ENCODE measurements at regions not wholly inside any gene's neighbourhood (a gene's known extent, or its start where the extent isn't known, plus 50 kb on each side); places are given as distances from the start of the nearest gene placed in this dataset.
"Not testable (repeated sequence)": the region's sequence is repeated elsewhere in the genome, so short reads cannot be mapped to it uniquely, and the experiment has no call there.

- H3K9me3 ChIP-seq (replicated peaks; ENCODE audit: control insufficient read depth, low read depth, low read length): peaks cover 5% of the 10 kb centered on the region
- no peaks in the 10 kb centered on the region for H3K4me1 ChIP-seq (ENCODE audit: control insufficient read depth, insufficient read depth, low read length)
- H3K36me3 ChIP-seq (ENCODE audit: control insufficient read depth, insufficient read depth, low read length): no peaks in the 10 kb centered on the region
- DNase-seq: peak; percentile 36
- H3K4me3 ChIP-seq (ENCODE audit: low read length): no peak overlapping the region
- no CpG with 5 or more reads among the region's 2 CpGs for WGBS (ENCODE audit: insufficient coverage)
- H3K27ac ChIP-seq (ENCODE audit: low read length): no peak overlapping the region
- H3K27me3 ChIP-seq (ENCODE audit: control insufficient read depth, insufficient read depth, low read length): no peaks in the 10 kb centered on the region
Measured at GRCh38 chr4:141541851-141542250, 94.5 kb upstream of the IL15 start.

- peaks cover 2% of the 10 kb centered on the region for H3K9me3 ChIP-seq (replicated peaks; ENCODE audit: control insufficient read depth, low read depth, low read length)
- no CpG with 5 or more reads among the region's 1 CpG for WGBS (ENCODE audit: insufficient coverage)
- H3K4me1 ChIP-seq (ENCODE audit: control insufficient read depth, insufficient read depth, low read length): no peaks in the 10 kb centered on the region
- no peak overlapping the region for H3K27ac ChIP-seq (ENCODE audit: low read length)
- H3K4me3 ChIP-seq (ENCODE audit: low read length): no peak overlapping the region
- no peaks in the 10 kb centered on the region for H3K27me3 ChIP-seq (ENCODE audit: control insufficient read depth, insufficient read depth, low read length)
- no peak for DNase-seq
- no peaks in the 10 kb centered on the region for H3K36me3 ChIP-seq (ENCODE audit: control insufficient read depth, insufficient read depth, low read length)
Measured at GRCh38 chr4:141543176-141543575, 93.2 kb upstream of the IL15 start.

DNA sequence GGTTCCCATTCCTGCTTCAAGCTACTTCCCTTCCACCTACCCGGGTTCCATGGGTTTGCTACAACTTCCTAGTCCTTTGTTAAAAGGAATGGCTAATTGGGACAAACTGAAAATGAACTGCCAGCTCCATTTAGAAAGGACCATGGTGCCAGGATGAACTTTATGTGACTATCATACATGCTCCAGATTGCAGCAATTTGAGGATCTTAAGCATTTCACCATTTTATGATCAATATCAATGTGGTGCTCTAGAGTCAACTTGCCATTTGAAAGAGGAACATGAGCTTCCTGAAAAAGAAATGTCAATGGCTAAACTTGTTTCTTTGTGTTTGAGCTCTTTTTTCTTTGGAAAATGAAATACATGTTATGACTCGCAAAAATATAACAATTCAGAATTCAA, 92.7 kb upstream of the IL15 start:
- no CpG with 5 or more reads among the region's 2 CpGs for WGBS (ENCODE audit: insufficient coverage)
- DNase-seq: no peak
- Histone ChIP-seq H3K4me3 (ENCODE audit: low read length) (no peak overlapping the region), H3K27ac (ENCODE audit: low read length) (no peak overlapping the region), H3K36me3 (ENCODE audit: control insufficient read depth, insufficient read depth, low read length) (no peaks in the 10 kb centered on the region), H3K27me3 (ENCODE audit: control insufficient read depth, insufficient read depth, low read length) (no peaks in the 10 kb centered on the region), H3K4me1 (ENCODE audit: control insufficient read depth, insufficient read depth, low read length) (no peaks in the 10 kb centered on the region), H3K9me3 (replicated peaks; ENCODE audit: control insufficient read depth, low read depth, low read length) (no peaks in the 10 kb centered on the region)

- Histone ChIP-seq H3K4me3 (ENCODE audit: low read length) (no peak overlapping the region), H3K9me3 (replicated peaks; ENCODE audit: control insufficient read depth, low read depth, low read length) (no peaks in the 10 kb centered on the region), H3K27me3 (ENCODE audit: control insufficient read depth, insufficient read depth, low read length) (no peaks in the 10 kb centered on the region), H3K36me3 (ENCODE audit: control insufficient read depth, insufficient read depth, low read length) (no peaks in the 10 kb centered on the region), H3K27ac (ENCODE audit: low read length) (no peak overlapping the region), H3K4me1 (ENCODE audit: control insufficient read depth, insufficient read depth, low read length) (no peaks in the 10 kb centered on the region)
- no peak for DNase-seq
Measured at GRCh38 chr4:141548791-141549190, 87.6 kb upstream of the IL15 start.

GRCh38 chr4:141560056-141560455, 76.3 kb upstream of the IL15 start:
- Histone ChIP-seq H3K9me3 (replicated peaks; ENCODE audit: control insufficient read depth, low read depth, low read length) (no peaks in the 10 kb centered on the region), H3K4me1 (ENCODE audit: control insufficient read depth, insufficient read depth, low read length) (no peaks in the 10 kb centered on the region), H3K4me3 (ENCODE audit: low read length) (no peak overlapping the region), H3K27ac (ENCODE audit: low read length) (no peak overlapping the region), H3K27me3 (ENCODE audit: control insufficient read depth, insufficient read depth, low read length) (no peaks in the 10 kb centered on the region), H3K36me3 (ENCODE audit: control insufficient read depth, insufficient read depth, low read length) (no peaks in the 10 kb centered on the region)
- no peak for DNase-seq
- no CpG with 5 or more reads among the region's 1 CpG for WGBS (ENCODE audit: insufficient coverage)

DNA sequence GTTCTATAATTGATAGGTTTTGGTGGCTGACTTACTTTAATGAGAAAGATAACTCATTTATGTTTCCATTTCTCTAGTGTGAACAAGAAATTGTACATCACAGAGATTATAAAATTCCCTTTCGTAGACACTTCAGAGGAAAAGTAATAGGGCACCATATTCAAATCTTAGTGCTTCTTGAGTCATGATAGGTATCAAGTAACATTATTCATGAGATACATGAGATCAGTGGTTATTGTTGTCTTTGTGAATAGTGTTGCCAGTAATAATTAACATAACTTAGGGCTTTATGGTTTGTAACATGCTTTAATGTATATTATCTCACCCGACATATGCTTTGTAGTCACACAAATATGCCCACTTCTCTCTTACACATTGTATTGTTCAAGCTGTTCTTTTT, 73.7 kb upstream of the IL15 start:
- WGBS (ENCODE audit: insufficient coverage): no CpG with 5 or more reads among the region's 2 CpGs
- H3K27me3 ChIP-seq (ENCODE audit: control insufficient read depth, insufficient read depth, low read length): no peaks in the 10 kb centered on the region
- no peak for DNase-seq
- no peaks in the 10 kb centered on the region for H3K4me1 ChIP-seq (ENCODE audit: control insufficient read depth, insufficient read depth, low read length)
- H3K9me3 ChIP-seq (replicated peaks; ENCODE audit: control insufficient read depth, low read depth, low read length): no peaks in the 10 kb centered on the region
- H3K4me3 ChIP-seq (ENCODE audit: low read length): no peak overlapping the region
- H3K27ac ChIP-seq (ENCODE audit: low read length): no peak overlapping the region
- no peaks in the 10 kb centered on the region for H3K36me3 ChIP-seq (ENCODE audit: control insufficient read depth, insufficient read depth, low read length)

GRCh38 chr4:141563723-141564122, 72.7 kb upstream of the IL15 start:
- Histone ChIP-seq H3K36me3 (ENCODE audit: control insufficient read depth, insufficient read depth, low read length) (no peaks in the 10 kb centered on the region), H3K4me1 (ENCODE audit: control insufficient read depth, insufficient read depth, low read length) (no peaks in the 10 kb centered on the region), H3K27me3 (ENCODE audit: control insufficient read depth, insufficient read depth, low read length) (no peaks in the 10 kb centered on the region), H3K9me3 (replicated peaks; ENCODE audit: control insufficient read depth, low read depth, low read length) (no peaks in the 10 kb centered on the region), H3K27ac (ENCODE audit: low read length) (no peak overlapping the region), H3K4me3 (ENCODE audit: low read length) (no peak overlapping the region)
- no peak for DNase-seq

DNA sequence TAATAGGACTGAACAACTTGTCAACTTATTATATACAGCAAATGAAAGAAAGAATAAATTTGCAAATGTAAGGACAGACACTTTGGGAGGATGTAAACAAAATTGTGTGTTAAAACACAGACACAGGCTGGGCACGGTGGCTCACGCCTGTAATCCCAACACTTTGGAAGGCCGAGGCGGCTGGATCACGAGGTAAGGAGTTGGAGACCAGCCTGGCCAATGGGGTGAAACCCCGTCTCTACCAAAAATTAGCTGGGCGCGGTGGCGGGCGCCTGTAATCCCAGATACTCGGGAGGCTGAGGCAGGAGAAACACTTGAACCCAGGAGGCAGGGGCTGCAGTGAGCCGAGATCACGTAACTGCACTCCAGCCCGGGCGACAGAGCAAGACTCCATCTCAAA, 71.4 kb upstream of the IL15 start:
- not testable (repeated sequence) for H3K27ac ChIP-seq (ENCODE audit: low read length); DNase-seq; H3K4me3 ChIP-seq (ENCODE audit: low read length); H3K27me3 ChIP-seq (ENCODE audit: control insufficient read depth, insufficient read depth, low read length); H3K4me1 ChIP-seq (ENCODE audit: control insufficient read depth, insufficient read depth, low read length); H3K36me3 ChIP-seq (ENCODE audit: control insufficient read depth, insufficient read depth, low read length); H3K9me3 ChIP-seq (replicated peaks; ENCODE audit: control insufficient read depth, low read depth, low read length)
- WGBS (ENCODE audit: insufficient coverage): 99% methylated on average over 6 of the region's 15 CpGs

DNA sequence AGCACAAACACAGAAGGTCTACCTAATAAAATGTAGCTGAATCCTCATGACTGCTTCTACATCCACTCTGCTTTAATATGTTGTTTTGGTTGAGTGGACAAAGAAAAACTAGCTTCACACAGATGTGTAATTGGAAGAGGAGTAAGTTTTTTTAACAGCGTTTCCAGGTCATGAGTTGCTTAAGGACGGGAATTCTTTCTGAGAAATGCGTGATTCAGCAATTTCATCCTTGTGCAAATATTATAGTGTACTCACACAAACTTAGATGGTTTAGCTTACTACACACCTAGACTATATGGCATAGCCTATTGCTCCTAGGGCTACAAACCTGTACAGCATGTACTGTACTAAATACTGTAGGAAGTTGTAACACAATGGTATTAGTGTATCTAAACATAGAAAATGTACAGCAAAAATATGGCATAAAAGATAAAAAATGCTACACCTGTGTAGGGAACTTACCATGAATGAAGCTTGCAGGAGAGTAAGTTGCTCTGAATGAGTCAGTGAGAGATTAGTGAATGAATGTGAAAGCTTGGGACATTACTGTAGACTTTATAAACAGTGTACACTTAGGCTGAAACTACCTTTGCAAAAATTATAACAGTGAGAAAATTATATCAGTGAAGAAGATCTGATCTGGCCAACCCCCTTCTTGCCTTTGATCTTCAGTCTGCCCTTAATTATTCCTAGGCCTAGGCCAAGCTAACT, 70.8 kb upstream of the IL15 start:
- Histone ChIP-seq H3K36me3 (ENCODE audit: control insufficient read depth, insufficient read depth, low read length) (no peaks in the 10 kb centered on the region), H3K27me3 (ENCODE audit: control insufficient read depth, insufficient read depth, low read length) (no peaks in the 10 kb centered on the region), H3K4me3 (ENCODE audit: low read length) (no peak overlapping the region), H3K4me1 (ENCODE audit: control insufficient read depth, insufficient read depth, low read length) (no peaks in the 10 kb centered on the region), H3K9me3 (replicated peaks; ENCODE audit: control insufficient read depth, low read depth, low read length) (no peaks in the 10 kb centered on the region), H3K27ac (ENCODE audit: low read length) (no peak overlapping the region)
- WGBS (ENCODE audit: insufficient coverage): no CpG with 5 or more reads among the region's 3 CpGs
- DNase-seq: no peak

DNA sequence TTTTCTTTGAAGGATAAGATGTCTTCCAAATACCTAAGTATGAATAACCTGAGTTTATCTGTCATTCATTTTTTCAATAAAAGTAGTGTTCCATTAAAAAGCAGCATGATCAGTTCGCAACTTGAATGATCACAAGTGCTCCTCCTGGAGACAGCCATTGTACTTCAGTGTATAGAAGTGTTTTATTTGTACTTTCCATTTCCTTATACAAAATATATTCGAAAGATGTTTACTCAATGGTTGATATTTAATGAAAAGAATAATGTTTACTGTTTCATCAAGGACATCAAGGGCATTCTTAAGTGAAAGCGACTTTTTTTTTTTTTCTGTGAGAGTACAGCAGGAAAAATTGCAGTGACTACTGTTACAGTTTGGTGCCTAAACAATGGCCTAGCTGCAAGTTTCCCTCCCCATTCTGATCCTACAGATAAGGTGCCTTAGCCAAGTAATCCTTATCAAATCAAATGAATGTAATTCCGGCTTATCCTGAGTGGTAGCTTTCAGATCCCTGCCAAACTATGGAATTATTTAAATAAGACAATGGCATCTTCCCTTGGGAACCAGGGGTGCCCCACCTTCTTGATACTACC, 69.0 kb upstream of the IL15 start:
- H3K9me3 ChIP-seq (replicated peaks; ENCODE audit: control insufficient read depth, low read depth, low read length): no peaks in the 10 kb centered on the region
- no peaks in the 10 kb centered on the region for H3K36me3 ChIP-seq (ENCODE audit: control insufficient read depth, insufficient read depth, low read length)
- DNase-seq: no peak
- no peaks in the 10 kb centered on the region for H3K27me3 ChIP-seq (ENCODE audit: control insufficient read depth, insufficient read depth, low read length)
- H3K4me1 ChIP-seq (ENCODE audit: control insufficient read depth, insufficient read depth, low read length): no peaks in the 10 kb centered on the region
- WGBS (ENCODE audit: insufficient coverage): 100% methylated on average over 1 of the region's 4 CpGs
- H3K4me3 ChIP-seq (ENCODE audit: low read length): no peak overlapping the region
- H3K27ac ChIP-seq (ENCODE audit: low read length): no peak overlapping the region

DNA sequence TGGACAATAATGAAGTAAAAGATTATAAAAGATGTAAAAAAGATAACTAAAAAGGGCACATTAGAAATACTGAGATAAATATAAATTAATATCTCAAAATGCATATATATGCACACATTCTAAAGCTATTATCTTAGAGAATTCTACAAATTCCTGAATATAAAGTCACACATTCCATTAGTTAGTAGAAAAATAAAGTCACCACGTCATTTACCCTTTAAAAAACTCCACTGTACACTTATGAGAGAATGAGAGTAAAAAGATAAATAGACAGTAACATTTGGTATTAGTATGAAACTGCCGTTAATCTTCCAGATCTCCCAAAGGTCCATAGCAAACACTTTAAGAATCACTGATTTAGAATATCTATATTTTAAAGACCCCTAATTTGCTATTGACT, 67.2 kb upstream of the IL15 start:
- Histone ChIP-seq H3K4me3 (ENCODE audit: low read length) (no peak overlapping the region), H3K27ac (ENCODE audit: low read length) (no peak overlapping the region), H3K36me3 (ENCODE audit: control insufficient read depth, insufficient read depth, low read length) (no peaks in the 10 kb centered on the region), H3K27me3 (ENCODE audit: control insufficient read depth, insufficient read depth, low read length) (no peaks in the 10 kb centered on the region), H3K4me1 (ENCODE audit: control insufficient read depth, insufficient read depth, low read length) (no peaks in the 10 kb centered on the region), H3K9me3 (replicated peaks; ENCODE audit: control insufficient read depth, low read depth, low read length) (no peaks in the 10 kb centered on the region)
- WGBS (ENCODE audit: insufficient coverage): no CpG with 5 or more reads among the region's 2 CpGs
- no peak for DNase-seq
